ENCODE measurements at regions not wholly inside any gene's neighbourhood (a gene's known extent, or its start where the extent isn't known, plus 50 kb on each side); places are given as distances from the start of the nearest gene placed in this dataset.

- no peaks in the 10 kb centered on the region for H3K9me3 ChIP-seq (ENCODE audit: low read length)
- H3K79me2 ChIP-seq (ENCODE audit: insufficient read depth, low read length) = no peaks in the 10 kb centered on the region
- no peak overlapping the region for H2AFZ ChIP-seq (ENCODE audit: low read length)
- no peak overlapping the region for H3K4me3 ChIP-seq (ENCODE audit: low read depth, low read length, poor library complexity, severe bottlenecking)
- H4K20me1 ChIP-seq (ENCODE audit: insufficient read depth, low read length) = no peaks in the 10 kb centered on the region
- no peaks in the 10 kb centered on the region for H3K9me2 ChIP-seq (ENCODE audit: low read depth, low read length)
- H3K27me3 ChIP-seq (ENCODE audit: insufficient read depth, low read length) = no peaks in the 10 kb centered on the region
- H3F3A ChIP-seq (ENCODE audit: insufficient read depth, low read length) = no peaks in the 10 kb centered on the region
- H3K27ac ChIP-seq (ENCODE audit: low read depth, low read length, poor library complexity, severe bottlenecking) = no peak overlapping the region
- no peaks in the 10 kb centered on the region for H3K36me3 ChIP-seq (ENCODE audit: insufficient read depth, low read length)
- TF ChIP-seq CTCF (IDR thresholded peaks at IDR 0.05; ENCODE audit: low read length) (no peak), EZH2 (IDR thresholded peaks at IDR 0.05; ENCODE audit: borderline replicate concordance, low read length) (no peak)
- H3K9ac ChIP-seq (ENCODE audit: low read length) = no peak overlapping the region
- no peak overlapping the region for H3K4me2 ChIP-seq (ENCODE audit: low read length)
- H3K4me1 ChIP-seq (ENCODE audit: insufficient read depth, low read length, severe bottlenecking) = no peaks in the 10 kb centered on the region
These were observed 410.4 kb upstream of the MON1B start for GRCh38 chr16:76780556-76780955.

GRCh38 chr16:76784530-76784929 is 406.5 kb upstream of the MON1B start:
- Histone ChIP-seq H3F3A (ENCODE audit: insufficient read depth, low read length) (no peaks in the 10 kb centered on the region), H3K9me2 (ENCODE audit: low read depth, low read length) (no peaks in the 10 kb centered on the region), H3K9ac (ENCODE audit: low read length) (no peak overlapping the region), H3K4me3 (ENCODE audit: low read depth, low read length, poor library complexity, severe bottlenecking) (no peak overlapping the region), H3K27me3 (ENCODE audit: insufficient read depth, low read length) (no peaks in the 10 kb centered on the region), H3K9me3 (ENCODE audit: low read length) (no peaks in the 10 kb centered on the region), H3K36me3 (ENCODE audit: insufficient read depth, low read length) (no peaks in the 10 kb centered on the region), H3K79me2 (ENCODE audit: insufficient read depth, low read length) (no peaks in the 10 kb centered on the region), H4K20me1 (ENCODE audit: insufficient read depth, low read length) (no peaks in the 10 kb centered on the region), H3K4me2 (ENCODE audit: low read length) (no peak overlapping the region), H3K4me1 (ENCODE audit: insufficient read depth, low read length, severe bottlenecking) (no peaks in the 10 kb centered on the region), H2AFZ (ENCODE audit: low read length) (no peak overlapping the region), H3K27ac (ENCODE audit: low read depth, low read length, poor library complexity, severe bottlenecking) (no peak overlapping the region)
- no peak for TF ChIP-seq EZH2 (IDR thresholded peaks at IDR 0.05; ENCODE audit: borderline replicate concordance, low read length)
- TF ChIP-seq CTCF (IDR thresholded peaks at IDR 0.05; ENCODE audit: low read length) = no peak

- H2AFZ ChIP-seq (ENCODE audit: low read length) = no peak overlapping the region
- H3K4me1 ChIP-seq (ENCODE audit: insufficient read depth, low read length, severe bottlenecking) = no peaks in the 10 kb centered on the region
These were observed 403.6 kb upstream of the MON1B start for GRCh38 chr16:76787394-76787793.

More at GRCh38 chr16:76787394-76787793, 403.6 kb upstream of the MON1B start:
- no peaks in the 10 kb centered on the region for H3K9me3 ChIP-seq (ENCODE audit: low read length)
- no peak overlapping the region for H3K4me3 ChIP-seq (ENCODE audit: low read depth, low read length, poor library complexity, severe bottlenecking)
- no peaks in the 10 kb centered on the region for H4K20me1 ChIP-seq (ENCODE audit: insufficient read depth, low read length)
- H3K36me3 ChIP-seq (ENCODE audit: insufficient read depth, low read length) = no peaks in the 10 kb centered on the region
- no peaks in the 10 kb centered on the region for H3K79me2 ChIP-seq (ENCODE audit: insufficient read depth, low read length)
- H3K27ac ChIP-seq (ENCODE audit: low read depth, low read length, poor library complexity, severe bottlenecking) = no peak overlapping the region
- no peaks in the 10 kb centered on the region for H3F3A ChIP-seq (ENCODE audit: insufficient read depth, low read length)
- no peak overlapping the region for H3K9ac ChIP-seq (ENCODE audit: low read length)
- no peaks in the 10 kb centered on the region for H3K9me2 ChIP-seq (ENCODE audit: low read depth, low read length)
- H3K4me2 ChIP-seq (ENCODE audit: low read length) = no peak overlapping the region
- H3K27me3 ChIP-seq (ENCODE audit: insufficient read depth, low read length) = no peaks in the 10 kb centered on the region
- TF ChIP-seq CTCF (IDR thresholded peaks at IDR 0.05; ENCODE audit: low read length) (no peak), EZH2 (IDR thresholded peaks at IDR 0.05; ENCODE audit: borderline replicate concordance, low read length) (no peak)

Measured in OCI-LY1 (cell line).